Eye (tissue), 1 donor: ENCODE measurements at regions not wholly inside any gene's neighbourhood (a gene's known extent, or its start where the extent isn't known, plus 50 kb on each side); places are given as distances from the start of the nearest gene placed in this dataset.
"Not testable (repeated sequence)": the region's sequence is repeated elsewhere in the genome, so short reads cannot be mapped to it uniquely, and the experiment has no call there.

ENCODE experiments used
- DNase-seq: peaks from one replicate; pipeline ENCODE4 v3.0.0-alpha.2; 2015

DNA sequence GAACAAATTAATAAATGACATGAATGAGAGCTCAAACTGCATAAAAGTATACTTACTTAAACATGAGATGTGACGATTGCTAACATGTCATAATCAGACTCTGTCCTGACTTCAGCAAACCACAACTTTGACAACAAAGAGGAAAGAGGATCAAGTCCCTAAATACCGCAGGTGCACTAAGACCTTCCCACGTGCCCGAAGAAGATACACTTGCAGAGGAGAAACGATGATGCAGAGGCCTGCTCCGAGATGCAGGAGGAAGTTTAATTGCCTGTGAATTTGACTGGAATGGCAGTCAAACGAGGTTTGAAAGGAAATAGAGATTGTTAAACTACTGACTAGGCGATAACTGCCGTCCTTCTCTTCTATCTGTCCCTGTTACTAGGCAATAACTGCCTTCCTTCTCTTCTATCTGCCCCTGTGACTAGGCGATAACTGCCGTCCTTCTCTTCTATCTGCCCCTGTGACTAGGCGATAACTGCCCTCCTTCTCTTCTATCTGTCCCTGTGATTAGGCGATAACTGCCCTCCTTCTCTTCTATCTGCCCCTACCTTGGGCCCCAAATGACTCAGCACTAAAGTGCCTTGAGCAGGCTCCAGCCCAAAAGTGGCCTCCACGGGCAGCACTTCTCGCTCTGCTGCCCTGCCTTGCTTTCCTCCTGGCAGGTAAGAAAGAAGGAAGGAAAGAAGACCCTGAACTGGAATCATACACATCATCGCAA is 2226.0 kb upstream of the DEFB115 start:
- not testable (repeated sequence) for DNase-seq

DNA sequence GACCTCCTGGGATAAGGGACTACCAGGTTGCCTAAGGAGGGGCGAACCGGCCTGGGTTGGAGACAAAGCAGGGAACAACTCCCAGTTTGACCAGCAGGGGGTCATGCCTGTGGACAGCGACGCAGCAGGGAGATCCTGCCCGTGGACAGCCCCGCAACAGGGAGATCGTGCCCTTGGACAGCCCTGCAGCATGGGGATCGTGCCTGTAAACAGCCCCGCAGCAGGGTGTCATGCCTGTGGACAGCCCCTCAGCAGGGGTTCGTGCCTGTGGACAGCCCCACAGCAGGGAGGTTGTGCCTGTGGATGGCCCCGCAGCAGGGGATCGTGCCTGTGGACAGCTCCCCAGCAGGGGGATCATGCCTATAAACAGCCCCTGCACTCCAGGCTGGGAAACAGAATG is 2213.2 kb upstream of the DEFB115 start:
- not testable (repeated sequence) for DNase-seq

DNA sequence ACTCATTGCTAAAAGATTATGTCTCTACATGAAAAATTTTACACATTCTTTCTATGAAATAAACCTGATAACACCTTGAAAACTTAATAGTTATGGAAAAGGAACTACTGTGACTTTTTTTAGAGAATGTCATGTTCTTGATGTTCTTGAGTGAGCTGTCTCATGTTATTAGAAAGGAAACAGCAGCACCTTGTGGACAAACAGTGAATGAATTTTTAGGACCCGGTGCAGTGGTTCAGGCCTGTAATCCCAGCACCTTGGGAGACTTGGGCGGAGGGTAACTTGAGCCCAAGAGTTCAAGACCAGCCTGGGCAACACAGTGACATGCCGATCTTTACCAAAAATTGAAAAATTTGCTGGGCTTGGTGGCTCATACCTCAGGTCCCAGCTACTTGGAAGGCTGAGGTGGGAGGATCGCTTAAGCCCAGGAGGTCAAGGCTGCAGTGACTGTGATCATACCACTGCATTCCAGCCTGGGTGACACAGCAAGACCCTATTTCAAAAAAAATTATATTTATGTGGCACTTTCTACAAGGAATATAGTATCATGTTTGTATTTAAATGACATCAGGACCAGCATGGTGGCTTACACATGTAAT is 2207.4 kb upstream of the DEFB115 start:
- not testable (repeated sequence) for DNase-seq

DNA sequence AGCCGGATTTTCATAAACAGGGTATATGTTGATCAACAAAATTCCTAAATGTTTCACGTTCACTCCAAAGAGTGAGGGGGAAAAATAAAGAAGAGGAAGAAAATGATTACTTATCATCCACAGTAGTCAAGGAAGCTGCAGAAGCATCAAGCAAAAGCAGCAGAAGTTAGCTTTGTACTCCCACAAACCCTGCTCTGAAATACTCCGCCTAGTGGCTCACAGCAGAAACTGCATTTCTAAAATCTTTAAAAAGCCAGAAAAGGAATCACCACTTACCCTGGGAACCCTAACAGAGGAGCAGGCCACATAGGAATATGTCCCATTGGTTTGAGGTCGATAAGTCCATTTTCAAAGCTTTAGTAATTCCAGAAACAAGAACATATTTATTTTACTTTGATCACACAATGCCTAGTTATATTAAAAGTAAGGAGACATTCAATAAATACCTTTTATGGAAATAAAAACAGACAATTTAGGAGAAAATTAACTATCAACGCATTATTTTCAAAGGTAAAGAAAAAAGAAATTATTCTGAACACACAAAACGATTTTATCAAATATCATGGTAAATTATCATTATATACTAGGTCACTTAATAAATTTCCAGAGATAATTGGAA is 2199.5 kb upstream of the DEFB115 start:
- not testable (repeated sequence) for DNase-seq

DNA sequence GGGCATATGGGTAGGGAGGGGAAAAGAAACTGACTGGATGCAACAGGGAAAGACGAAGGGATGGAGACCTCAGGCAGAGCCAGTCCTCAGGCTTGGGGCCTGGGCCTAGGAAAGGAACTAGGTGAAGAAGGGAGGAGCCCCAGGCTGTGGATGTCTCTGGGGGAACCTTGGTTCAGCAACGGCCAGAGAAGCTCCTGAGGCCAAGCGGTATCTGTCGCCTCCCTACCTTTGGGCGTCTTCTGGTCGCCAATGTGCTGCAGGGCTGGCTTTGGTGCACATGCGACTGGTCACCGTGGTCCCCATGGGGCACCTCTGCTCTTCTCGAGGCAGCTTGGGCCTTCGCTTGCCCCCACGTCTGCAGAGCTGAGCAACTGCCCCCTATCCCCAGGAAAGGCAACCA is 2195.0 kb upstream of the DEFB115 start:
- not testable (repeated sequence) for DNase-seq

DNA sequence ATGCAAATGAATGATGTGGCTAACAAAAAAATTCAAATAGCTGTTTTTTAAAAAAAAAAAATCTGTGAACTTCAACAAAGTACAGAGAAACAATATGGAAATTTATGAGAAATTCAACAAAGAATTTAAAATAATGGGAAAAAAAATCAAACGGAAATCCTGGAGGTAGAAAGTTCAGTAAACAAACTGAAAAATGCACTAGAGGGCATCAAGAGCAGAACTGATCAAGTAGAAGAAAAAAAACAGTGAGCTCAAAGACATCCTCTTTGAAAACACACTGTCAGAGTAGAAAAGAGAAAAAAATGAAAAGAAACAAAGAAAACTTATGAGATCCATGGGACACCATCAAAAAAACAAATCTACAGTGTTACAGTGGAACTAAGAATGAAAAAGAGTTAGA is 2191.1 kb upstream of the DEFB115 start:
- DNase-seq, result not testable (repeated sequence)

DNA sequence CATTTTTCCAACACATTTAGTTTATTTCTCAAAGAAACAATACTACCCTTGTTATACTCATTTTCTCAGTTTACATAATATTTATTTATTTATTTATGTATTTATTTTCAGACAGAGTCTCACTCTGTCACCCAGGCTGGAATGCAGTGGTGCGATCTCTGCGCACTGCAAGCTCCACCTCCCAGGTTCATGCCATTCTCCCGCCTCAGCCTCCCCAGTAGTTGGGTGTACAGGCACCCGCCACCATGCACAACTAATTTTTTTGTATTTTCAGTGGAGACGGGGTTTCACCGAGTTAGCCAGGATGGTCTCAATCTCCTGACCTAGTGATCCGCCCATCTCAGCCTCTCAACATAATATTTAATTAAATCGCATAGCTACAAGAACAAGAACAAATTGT is 2183.8 kb upstream of the DEFB115 start:
- not testable (repeated sequence) for DNase-seq

DNA sequence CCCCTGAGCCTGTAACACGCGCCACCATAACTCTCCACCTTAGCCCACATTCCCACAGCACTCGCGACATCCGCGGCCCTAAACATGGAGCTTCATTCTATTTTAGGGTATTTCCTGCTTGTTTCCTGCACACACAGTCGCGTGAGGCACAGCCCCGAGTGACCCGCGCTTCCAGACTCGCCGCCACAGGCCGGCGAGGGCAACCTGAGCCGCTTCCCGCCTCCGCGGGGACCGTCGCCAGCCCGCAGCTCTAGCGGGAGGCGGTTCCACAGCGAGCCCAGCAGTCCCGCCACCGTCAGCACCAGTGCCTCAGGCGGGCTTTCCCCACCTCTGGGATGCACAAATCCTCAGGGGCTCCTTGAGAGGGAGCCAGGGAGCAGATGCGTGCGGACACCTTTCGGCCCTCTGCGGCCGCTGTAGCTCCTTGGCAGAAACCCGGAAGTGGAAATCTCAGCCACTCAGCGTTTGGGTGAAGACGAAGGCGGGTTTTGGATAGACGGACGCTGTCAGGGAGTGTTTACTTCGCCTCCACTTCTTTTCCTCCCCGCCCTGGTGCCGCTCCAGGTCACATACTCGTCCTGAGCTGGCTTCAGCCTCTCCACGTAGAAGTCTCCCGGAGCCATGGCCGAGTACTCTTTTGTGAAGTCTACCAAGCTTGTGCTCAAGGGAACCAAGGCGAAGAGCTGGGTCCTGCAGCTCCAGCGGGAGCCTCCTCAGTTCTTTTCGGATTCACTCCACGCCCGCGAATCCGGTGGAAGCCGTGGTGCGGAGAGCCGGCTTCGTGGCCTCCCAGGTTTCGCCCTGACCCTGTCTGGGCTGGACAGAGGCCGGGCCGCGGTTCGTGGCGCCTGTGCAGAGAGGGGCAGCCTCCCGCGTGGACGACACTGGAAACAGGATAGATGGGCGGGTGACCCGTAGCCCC is 2177.4 kb upstream of the DEFB115 start:
- peak; percentile 4 for DNase-seq

DNA sequence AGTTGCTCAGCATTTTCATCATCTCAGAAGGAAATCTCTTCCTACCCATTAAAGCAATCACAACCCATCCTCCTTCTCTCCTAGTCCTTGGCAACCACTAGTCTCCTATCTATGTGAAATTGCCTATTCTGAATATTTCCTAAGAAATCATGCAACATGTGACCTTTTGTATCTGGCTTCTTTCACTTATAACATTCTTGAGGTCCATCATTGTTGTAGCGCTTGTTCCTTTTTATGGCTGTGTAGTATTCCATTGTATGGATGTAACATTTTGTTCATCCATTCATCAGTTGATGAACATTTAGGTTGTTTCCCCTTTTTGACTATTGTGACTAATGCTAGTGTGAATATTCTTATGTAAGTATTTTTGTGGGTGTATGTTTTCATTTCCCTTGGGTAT is 2175.8 kb upstream of the DEFB115 start:
- not testable (repeated sequence) for DNase-seq

DNA sequence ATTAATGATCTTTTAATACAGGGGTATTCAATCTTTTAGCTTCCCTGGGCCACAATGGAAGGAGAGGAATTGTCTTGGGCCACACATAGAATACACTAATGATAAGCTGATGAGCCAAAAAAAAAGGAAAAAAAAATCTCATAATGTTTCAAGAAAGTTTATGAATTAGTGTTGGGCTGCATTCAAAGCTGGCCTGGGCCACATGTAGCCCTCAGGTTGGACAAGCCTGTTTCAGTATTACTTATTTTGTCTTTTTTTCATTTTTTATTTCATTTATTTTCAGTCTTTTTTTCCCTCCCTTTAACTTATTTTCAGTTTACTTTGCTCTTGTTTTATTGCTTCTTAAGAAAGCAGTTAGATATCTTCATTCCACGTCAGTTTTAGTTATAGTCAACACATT is 2171.8 kb upstream of the DEFB115 start:
- DNase-seq, result no peak

DNA sequence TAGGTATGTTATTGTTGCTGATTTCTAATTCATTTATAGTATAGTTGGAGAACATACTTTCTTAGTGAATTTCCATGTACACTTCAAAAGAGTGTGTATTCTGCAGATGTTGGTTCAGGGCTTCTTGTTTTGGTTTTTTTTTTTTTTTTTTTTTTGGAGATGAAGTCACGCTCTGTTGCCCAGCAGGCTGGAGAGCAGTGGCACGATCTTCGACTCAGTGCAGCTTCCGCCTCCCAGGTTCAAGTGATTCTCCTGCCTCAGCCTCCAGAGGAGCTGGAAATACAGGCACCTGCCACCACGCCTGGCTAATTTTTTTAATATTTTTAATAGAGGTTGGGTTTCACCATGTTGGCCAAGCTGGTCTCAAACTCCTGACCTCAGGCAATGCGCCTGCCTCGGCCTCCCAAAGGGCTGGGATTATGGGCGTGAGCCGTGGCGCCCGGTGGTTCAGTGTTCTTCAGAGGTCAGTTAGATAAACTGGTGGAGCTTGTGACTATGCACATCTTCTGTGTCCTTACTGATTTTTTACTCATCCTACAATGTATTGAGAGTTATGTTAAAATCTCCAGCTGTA is 2171.2 kb upstream of the DEFB115 start:
- not testable (repeated sequence) for DNase-seq

DNA sequence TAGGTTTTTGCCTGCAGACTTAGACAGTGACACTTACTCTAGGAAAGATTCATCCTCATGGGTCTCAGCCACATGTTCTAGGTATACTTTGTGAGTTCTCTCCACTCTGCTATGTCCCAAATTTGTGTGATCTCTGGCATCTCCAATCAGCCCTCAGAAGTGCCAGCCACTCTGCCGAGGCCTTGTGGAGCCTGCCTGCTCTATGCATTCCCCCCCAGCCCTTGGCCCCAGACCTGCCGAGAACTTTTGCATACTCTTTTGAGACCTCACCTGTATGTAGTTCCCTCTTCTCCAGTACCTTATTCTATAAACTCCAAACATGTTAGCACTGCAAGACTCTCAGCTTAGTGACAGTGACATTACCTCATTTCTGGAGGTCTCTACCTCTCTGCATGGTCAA is 2170.5 kb upstream of the DEFB115 start:
- no peak for DNase-seq

DNA sequence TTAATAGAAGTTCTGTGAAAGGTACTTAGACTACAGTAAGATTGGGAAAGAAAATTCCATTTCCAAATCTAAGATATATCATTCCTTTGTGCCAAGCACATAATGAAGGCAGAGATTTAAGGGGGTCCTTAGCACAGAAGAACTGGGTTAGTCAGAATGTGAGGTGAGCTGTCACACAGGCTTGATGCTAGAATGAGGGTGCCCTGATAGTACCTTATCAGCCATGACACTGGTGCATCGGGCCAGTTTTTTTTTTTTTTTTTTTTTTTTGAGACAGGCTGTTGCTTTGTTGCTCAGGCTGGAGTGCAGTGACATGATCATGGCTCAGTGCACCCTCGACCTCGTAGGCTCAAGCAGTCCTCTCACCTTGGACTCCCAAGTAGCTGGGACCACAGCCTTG is 2169.6 kb upstream of the DEFB115 start:
- DNase-seq, result not testable (repeated sequence)

DNA sequence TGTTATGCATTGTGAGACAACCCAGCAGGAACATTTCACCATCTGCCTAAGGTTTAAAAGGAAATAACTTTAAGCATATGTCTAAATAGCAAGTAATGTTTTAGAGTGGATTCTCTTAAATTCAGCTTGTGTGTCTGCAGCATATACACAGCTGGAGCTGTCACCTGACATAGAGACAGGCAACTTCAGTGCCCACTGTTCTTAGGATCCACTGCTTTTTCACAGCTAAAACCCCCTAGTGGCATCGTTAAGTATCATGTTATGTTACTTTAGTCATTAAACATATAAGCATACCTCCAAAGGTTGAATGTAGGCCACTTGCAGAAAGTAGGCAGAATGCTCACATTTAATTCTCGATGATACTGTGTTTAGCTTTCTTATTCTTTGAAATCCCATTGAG is 2169.0 kb upstream of the DEFB115 start:
- DNase-seq, result not testable (repeated sequence)

DNA sequence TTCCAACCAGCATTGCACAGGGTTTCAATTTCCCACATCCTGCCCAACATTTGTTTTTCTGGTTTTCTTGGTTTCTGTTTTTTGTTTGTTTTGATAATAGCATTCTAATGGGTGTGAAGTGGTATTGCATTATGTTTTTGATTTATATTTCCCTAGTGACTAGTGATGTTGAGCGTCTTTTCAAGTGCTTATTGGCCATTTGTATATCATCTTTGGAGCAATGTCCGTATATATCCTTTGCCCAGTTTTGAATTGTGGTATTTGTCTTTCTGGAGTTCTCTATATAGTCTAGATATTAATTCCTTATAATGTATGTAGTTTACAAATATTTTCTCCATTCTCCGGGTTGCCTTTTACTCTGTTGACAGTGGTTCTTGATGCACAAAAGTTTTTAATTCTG is 2168.1 kb upstream of the DEFB115 start:
- not testable (repeated sequence) for DNase-seq

DNA sequence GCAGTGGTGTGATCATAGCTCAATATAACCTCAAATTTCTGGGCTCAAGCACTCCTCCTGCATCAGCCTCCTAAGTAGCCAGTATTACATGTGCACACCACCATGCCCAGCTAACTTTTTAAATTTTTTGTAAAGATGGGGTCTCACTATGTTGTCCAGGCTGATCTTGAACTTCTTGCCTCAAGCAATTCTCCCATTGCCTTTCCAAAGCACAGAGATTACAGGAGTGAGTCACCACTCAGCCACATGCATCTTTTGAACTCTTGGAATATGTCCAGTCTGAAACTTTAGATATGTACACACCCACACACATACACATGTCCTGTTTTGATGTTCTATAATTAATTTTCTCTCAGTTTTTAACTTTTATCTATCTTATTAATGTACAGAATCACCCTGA is 2163.5 kb upstream of the DEFB115 start:
- DNase-seq, result not testable (repeated sequence)

DNA sequence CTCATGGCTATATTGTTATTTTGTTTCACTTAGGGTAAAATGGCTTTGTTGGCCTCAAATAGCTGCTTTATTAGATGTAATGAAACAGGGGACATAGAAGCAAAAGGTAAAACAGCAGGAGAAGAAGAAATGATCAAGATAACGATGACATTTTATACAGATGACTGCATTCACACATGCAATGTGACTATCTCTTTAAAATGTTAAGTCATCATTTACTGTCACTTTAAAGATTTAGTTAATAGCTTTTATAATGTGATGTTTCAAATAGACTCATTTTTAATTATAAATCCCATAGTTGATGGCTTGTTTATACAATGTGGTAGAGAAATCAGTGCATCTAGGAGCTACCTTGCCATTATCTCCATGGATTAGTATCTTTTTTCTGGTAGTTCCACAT is 2160.8 kb upstream of the DEFB115 start:
- not testable (repeated sequence) for DNase-seq

DNA sequence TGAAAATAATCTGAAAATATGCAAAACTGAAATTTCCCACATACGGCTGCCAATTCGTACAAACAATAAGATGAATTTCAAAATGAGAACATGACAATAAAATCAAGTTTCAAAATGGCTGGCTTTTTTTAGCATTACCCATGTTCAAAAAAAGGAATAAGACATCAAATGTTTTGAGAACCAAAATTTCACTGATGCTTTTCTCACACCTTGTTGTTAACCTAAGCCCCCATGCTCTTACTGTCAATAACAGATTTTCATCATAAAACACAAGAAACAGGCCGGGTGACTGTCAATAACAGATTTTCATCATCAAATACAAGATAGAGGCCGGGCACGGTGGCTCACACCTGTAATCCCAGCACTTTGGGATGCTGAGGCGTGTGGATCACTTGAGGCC is 2149.6 kb upstream of the DEFB115 start:
- not testable (repeated sequence) for DNase-seq

DNA sequence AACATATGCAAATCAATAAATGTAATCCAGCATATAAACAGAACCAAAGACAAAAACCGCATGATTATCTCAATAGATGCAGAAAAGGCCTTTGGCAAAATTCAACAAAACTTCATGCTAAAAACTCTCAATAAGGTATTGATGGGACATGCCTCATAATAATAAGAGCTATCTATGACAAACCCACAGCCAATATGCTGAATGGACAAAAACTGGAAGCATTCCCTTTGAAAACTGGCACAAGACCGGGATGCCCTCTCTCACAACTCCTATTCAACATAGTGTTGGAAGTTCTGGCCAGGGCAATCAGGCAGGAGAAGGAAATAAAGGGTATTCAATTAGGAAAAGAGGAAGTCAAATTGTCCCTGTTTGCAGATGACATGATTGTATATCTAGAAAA is 2148.1 kb upstream of the DEFB115 start:
- DNase-seq, result not testable (repeated sequence)

DNA sequence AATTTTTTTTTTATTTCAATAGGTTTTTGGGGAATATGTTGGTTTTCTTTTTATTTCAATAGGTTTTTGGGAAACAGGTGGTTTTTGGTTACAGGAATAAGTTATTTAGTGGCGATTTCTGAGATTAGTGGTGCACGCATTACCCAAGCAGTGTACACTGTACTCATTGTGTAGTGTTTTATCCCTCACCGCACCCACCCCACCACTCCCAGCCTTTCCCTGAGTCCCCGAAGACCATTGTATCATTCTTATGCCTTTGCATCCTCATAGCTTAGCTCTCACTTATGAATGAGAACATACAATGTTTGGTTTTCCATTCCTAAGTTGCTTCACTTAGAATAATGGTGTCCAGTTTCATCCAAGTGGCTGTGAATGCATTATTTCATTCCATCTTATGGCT is 2142.4 kb upstream of the DEFB115 start:
- not testable (repeated sequence) for DNase-seq

DNA sequence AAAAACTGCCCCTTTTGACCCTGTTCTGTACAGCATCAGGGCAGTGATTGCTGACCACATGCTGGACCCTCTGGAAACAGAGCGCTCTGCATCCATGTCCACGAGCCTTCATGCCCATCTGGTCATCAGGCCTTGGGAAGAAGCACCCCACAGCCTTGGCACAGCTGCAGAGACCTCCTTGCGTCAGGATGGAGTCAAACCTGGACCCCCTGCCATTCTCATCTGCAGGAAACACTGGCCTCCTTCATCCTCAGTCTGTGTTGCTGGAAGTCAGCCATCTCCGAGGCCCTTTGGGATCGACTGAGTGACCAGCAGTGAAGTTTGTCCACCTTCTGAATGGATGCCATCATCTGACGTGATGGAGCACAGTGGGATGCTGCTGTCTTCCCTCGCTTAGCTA is 2138.3 kb upstream of the DEFB115 start:
- no peak for DNase-seq

DNA sequence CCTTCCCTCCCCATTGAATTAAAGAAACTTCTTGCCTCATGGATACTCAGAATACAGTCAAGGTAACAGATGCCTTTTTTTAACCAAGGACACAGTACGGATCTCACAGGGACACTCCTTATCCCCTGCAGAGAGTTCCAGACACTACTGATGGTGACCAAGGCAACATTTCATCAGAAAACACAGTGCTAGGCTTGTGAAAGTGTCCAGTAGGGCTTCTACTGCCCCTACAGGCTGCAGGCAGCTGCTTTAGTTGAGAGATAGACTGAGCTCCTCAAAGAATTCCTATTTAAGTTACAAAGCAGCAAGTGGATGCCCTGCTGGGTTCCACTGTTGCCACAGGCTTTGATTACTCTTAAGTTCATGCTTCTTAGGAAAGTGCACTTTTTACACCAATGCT is 2137.8 kb upstream of the DEFB115 start:
- not testable (repeated sequence) for DNase-seq

DNA sequence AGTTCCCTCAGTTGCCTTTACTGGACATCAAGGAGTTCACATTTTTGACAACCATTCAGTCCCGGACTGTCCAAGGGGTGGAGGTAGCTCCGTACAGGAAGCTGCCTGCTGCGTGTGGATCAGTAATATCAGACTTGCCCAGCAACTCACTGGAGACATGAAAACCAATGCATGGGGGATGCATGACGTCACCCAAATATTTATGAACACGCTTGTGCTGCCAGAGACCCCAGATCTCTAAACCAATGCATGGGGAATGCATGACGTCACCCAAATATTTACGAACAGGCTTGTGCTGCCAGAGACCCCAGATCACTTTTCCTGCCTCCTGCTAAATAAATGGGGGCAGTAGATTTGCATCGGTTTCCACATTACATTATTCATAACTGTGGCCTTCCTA is 2137.4 kb upstream of the DEFB115 start:
- not testable (repeated sequence) for DNase-seq
